AG08396 (cell line): ENCODE measurements at regions not wholly inside any gene's neighbourhood (a gene's known extent, or its start where the extent isn't known, plus 50 kb on each side); places are given as distances from the start of the nearest gene placed in this dataset.
A peak's percentile ranks its signal among the peaks of the same experiment; 100 is the strongest.
"Not testable (repeated sequence)": the region's sequence is repeated elsewhere in the genome, so short reads cannot be mapped to it uniquely, and the experiment has no call there.

Experiments used
- DNase-seq: peaks from one replicate; pipeline ENCODE4 v3.0.0; 2012; ENCODE audit warnings: low spot score, mixed read lengths

- DNase-seq: no peak
These were observed 71.8 kb downstream of the GGTLC2 start for GRCh38 chr22:22716136-22716665.

- no peak for DNase-seq
These were observed 73.2 kb downstream of the GGTLC2 start for GRCh38 chr22:22717664-22718063.

DNA sequence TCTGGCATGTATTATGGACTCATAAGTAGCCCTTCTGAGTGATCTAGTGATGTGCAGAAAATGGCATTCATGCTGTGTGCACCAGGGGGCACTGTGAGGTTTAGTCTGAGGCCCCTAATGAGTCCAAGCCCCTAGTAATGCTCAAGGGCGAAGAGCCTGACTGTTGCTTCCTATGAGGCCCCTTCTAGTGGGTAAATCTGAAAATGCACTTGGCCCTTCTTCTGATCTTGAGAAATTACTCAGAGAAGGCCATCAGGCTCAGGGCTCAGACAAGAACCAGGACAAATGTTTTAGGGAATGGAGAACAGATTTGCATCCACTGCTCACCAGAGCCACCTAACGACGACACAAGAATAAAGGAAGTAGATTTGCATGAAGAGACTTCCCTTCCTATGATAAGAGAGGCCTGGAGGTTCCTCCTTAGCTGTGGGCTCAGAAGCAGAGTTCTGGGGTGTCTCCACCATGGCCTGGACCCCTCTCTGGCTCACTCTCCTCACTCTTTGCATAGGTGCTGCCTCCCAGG, 75.8 kb downstream of the GGTLC2 start:
- DNase-seq: peak; percentile 18

DNA sequence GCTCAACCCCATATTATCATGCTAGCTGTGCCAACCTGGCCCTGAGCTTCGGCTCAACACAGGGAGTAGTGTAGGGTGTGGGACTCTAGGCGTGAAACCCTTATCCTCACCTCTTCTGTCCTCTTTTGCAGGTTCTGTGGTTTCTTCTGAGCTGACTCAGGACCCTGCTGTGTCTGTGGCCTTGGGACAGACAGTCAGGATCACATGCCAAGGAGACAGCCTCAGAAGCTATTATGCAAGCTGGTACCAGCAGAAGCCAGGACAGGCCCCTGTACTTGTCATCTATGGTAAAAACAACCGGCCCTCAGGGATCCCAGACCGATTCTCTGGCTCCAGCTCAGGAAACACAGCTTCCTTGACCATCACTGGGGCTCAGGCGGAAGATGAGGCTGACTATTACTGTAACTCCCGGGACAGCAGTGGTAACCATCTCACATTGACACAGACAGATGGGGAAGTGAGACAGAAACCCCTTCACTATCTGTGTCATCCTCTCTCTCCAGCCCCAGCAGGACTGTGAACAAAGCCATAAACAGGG, 76.4 kb downstream of the GGTLC2 start:
- no peak for DNase-seq

GRCh38 chr22:22721681-22722354, 77.4 kb downstream of the GGTLC2 start:
- peak; percentile 24 for DNase-seq

- no peak for DNase-seq
These were observed 84.0 kb downstream of the GGTLC2 start for GRCh38 chr22:22728382-22728781.

GRCh38 chr22:22730655-22731373, 86.4 kb downstream of the GGTLC2 start:
- no peak for DNase-seq

DNA sequence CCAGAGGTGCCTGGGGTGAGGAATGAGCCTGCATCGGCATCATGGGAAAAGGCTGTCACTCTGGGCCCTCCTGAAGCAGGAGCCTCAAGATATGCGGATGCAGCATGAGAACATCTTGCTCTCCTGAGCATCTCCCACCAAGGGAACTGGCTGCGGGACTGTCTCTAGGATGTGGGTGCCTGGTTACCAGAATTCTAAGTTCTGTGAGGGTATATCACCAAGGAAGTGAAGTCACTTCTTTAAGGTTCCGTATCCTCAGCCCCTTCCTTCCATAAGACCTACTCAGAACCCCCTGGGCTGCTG, 86.9 kb downstream of the GGTLC2 start:
- DNase-seq: no peak

DNA sequence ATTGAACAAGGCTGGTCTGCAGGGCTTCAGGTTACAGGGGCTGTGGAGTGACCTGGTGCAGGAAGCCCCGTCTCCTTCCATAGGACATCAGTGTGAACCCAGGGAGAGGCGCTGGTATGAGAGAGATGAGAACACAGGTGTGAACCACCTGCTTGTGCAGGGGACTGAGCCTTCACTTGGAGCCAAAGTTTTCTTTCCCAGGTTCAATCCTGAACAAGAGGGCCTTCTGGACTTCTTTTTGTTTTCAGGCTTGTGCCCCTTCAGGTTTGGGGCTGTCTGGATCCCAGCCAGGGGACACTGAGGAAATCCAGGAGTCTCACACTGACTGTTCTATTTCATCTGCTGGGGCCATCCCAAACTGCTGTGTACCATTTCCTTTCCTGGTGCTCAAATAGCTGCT, 88.6 kb downstream of the GGTLC2 start:
- not testable (repeated sequence) for DNase-seq

DNA sequence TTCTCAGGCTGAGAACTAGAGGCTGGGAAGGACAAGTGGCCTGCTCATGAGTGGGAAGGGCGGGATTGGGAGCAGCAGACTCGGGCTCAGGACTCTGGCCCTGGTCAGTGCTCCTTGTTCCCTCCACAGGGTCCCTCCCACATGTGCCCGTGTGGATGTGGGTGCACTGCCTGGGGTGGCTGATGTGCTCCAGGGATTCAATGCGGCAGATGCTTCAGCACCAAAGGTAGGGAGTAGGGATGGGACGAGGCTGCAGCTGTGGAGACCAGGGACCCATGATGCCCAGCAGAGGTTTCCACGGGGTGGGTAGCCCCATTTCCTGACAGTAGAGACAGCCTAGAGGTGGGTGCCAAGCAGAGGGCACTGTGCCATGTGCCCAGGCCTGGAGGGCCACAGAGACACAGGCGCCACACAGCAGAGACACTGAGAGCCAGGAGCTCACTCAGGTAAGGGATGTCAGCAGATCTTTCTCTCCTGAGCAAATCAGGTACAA, 89.5 kb downstream of the GGTLC2 start:
- no peak for DNase-seq

GRCh38 chr22:22734395-22735272, 90.2 kb downstream of the GGTLC2 start:
- not testable (repeated sequence) for DNase-seq

DNA sequence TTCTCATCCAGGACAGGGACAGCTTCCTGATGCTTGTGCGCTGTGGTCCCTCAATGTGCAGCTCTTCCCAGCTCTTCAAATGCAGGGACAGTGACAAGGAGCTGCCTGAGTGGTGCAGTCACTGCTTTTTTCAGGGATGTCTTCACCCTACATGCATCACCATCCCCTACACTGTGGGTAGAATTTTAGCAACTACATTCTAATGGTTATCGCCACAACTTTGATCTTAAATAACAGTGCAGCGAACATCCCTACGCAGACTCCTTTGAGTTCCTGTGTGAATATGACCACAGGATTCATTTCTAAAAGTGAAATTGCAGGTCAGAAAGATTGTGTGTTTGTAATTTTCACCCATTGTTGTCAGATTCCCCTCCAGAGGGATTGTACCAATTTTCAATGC, 90.9 kb downstream of the GGTLC2 start:
- DNase-seq: not testable (repeated sequence)

- DNase-seq: no peak
These were observed 91.5 kb downstream of the GGTLC2 start for GRCh38 chr22:22735695-22736611.

DNA sequence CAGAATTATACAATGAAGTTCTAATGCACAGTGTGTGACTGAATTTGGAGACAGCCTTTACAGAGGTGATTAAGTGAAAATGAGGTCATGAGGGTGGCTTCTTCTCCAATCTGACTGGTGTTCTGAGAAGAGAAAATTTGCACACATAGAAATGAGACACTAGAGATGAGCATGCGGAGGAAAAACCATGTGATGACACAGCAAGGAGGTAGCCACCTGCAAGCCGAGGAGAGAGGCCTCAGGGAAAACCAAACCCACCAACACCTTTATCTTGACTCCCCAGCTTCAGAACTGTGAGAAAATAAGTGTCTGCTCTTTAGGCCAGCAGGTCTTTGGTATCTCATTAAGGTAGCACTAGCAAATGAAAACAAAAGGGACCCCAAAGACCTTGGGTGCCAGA, 93.2 kb downstream of the GGTLC2 start:
- no peak for DNase-seq

DNA sequence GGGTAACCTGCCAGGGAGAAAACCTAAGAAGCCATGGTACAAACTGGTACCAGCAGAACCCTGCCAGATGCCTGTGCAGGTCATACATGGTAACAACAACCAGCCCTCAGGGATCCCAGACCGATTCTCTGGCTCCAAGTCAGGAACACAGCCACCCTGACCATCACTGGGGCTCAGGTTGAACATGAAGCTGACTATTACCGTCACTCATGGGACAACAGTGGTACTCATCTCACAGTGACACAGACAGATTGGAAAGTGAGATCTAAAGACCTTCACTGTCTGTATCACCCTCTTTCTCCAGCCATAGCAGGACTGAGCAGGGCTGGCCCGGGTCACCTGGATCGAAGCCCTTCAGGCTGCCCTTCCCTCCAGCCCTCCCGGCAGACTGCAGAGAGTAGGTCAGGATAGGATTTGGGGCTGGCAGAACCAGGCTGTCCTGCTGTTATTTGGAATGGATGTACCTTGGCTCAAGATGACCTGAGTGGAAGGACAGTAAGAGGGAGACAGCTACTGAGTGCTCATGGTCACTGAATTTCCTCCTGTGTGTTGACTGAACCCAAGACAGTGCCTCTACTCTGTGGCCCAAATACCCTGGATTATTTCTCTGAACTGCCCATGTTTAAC, 94.7 kb downstream of the GGTLC2 start:
- no peak for DNase-seq

DNA sequence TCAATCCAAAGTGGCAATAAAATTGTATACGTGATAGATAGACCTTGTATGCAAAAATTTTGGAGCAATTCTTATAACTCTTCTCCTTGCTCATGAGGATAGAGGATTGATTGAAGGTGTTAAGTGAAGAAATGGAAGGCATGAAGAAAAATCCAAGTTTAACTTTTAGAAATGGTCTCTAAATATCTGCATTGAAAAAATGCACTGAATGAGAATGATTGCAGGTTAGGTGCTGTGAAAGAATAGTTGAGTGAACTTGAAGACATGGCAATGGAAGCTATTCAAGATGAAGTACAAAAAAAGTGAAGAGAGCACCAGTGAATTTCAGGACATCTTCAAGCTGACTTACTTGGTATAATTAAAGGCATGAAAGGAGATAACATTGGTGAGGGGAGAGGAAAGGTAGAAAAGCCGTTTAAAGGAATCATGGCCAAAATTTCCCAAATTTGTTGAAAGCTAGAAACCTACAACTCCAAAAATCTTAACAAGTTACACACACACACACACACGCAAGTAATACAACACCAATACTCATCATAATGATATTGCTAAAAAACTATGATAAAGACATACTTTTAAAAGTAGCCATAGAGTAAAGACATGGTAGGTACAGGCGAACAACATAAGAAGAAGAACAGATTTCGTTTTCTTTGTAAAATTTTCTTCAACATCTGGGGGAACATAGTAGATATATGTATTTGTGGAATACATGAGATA, 96.3 kb downstream of the GGTLC2 start:
- DNase-seq: no peak

DNA sequence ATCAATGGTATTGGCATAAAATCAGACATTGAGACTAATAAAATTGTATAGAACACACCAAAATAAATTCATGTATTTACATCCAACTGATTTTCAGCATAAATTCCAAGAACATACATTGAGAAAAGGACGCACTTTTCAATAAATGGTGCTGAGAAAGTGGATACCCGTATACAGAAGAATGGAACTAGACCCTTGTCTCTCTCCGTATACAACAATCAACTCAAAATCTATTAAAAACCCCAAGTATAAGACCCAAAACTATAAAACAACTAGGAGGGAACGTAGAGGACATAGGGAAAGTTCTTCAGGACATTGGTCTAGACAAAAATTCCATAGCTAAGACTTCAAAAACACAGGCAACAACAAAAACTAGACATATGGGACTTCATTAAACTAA, 97.4 kb downstream of the GGTLC2 start:
- DNase-seq: no peak

DNA sequence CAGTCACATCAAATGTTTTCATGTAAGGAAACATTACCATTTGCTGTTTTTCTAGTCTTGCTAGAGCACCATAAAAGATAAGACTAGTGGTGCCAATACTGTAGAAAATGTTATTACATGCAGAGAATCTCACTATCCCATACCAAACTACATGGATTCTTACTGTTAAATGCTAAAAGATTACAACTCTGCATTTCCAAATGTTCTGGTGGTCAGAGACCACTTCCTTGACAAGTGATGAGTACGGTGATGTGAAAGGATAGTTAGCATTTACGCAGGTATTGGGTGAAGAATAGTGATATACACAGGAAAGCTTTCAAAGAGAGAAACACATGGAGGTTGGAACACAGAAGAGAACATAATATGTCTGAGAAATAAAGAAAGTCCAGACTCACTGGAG, 98.2 kb downstream of the GGTLC2 start:
- DNase-seq: no peak

GRCh38 chr22:22743128-22743760, 98.8 kb downstream of the GGTLC2 start:
- DNase-seq: no peak
